ENCODE measurements at regions not wholly inside any gene's neighbourhood (a gene's known extent, or its start where the extent isn't known, plus 50 kb on each side); places are given as distances from the start of the nearest gene placed in this dataset.

GRCh38 chr2:198928026-198928425, 529.7 kb downstream of the SATB2 start:
- POLR2A ChIA-PET: no interaction called here
- in situ Hi-C loops (cut with MboI): no loop called here
- H3K4me2 ChIP-seq (ENCODE audit: insufficient read depth, low read length): no peak overlapping the region
- no peaks in the 10 kb centered on the region for H3K36me3 ChIP-seq (ENCODE audit: control insufficient read depth, insufficient read depth, low read length)
- no peaks in the 10 kb centered on the region for H3K9me3 ChIP-seq (replicated peaks; ENCODE audit: control insufficient read depth, insufficient read depth, low read depth, low read length)
- no peaks in the 10 kb centered on the region for H3K9me1 ChIP-seq (ENCODE audit: control insufficient read depth, insufficient read depth, low read length)
- ATAC-seq: no peak
- H3K27me3 ChIP-seq (ENCODE audit: control insufficient read depth in 2 of 2, insufficient read depth in 2 of 2, low read length in 2 of 2): no peaks in the 10 kb centered on the region
- no peak overlapping the region for H3K4me3 ChIP-seq
- CTCF ChIA-PET (ENCODE audit: low intra/inter-chr PET ratio): no interaction called here
- TF ChIP-seq PHTF2 (CRISPR knock-in tag; IDR thresholded peaks at IDR 0.05) (no peak), ELK3 (CRISPR knock-in tag; IDR thresholded peaks at IDR 0.05) (no peak), HNRNPL (IDR thresholded peaks at IDR 0.05; ENCODE audit: low read depth, low read length) (no peak), L3MBTL2 (IDR thresholded peaks at IDR 0.05) (no peak), GABPB1 (CRISPR knock-in tag; IDR thresholded peaks at IDR 0.05) (no peak), NFYB (IDR thresholded peaks at IDR 0.05; ENCODE audit: extremely low read depth, insufficient read length) (no peak), TCFL5 (CRISPR knock-in tag; conservative IDR thresholded peaks at IDR 0.05) (no peak), POLR2B (IDR thresholded peaks at IDR 0.05; ENCODE audit: low read depth, partially characterized antibody) (no peak), STAG1 (CRISPR knock-in tag; IDR thresholded peaks at IDR 0.05; ENCODE audit: borderline replicate concordance) (no peak), CTBP1 (IDR thresholded peaks at IDR 0.05; ENCODE audit: borderline replicate concordance) (no peak)
- H3K9ac ChIP-seq (ENCODE audit: insufficient read depth in 1 of 2, low read depth in 2 of 2, low read length in 2 of 2): no peak overlapping the region
- no peaks in the 10 kb centered on the region for H3K79me2 ChIP-seq (ENCODE audit: control insufficient read depth, insufficient read depth, low read length)
- no peaks in the 10 kb centered on the region for H3K4me1 ChIP-seq (replicated peaks in 1 of 2; ENCODE audit: control insufficient read depth in 2 of 2, insufficient read depth in 2 of 2, low read length in 2 of 2)
- no peaks in the 10 kb centered on the region for H4K20me1 ChIP-seq (replicated peaks; ENCODE audit: control insufficient read depth, insufficient read depth, low read length)
- FAIRE-seq: no peak
- no TSS peak for BruUV-seq (replicated peaks)
- H3K27ac ChIP-seq (ENCODE audit: extremely low read depth, low read depth, low read length): no peak overlapping the region
- no peak overlapping the region for H2AFZ ChIP-seq (ENCODE audit: low read depth, low read length)
- WGBS (ENCODE audit: insufficient coverage, low coverage, missing lambda C conversion rate): 0% methylated on average over 3 of the region's 3 CpGs
- no peak for DNase-seq (ENCODE audit: extremely low read depth in 1 of 4, low spot score in 3 of 4)
- intact Hi-C loops (cut with micrococcal nuclease): no loop called here
